ENCODE measurements at regions not wholly inside any gene's neighbourhood (a gene's known extent, or its start where the extent isn't known, plus 50 kb on each side); places are given as distances from the start of the nearest gene placed in this dataset.

DNA sequence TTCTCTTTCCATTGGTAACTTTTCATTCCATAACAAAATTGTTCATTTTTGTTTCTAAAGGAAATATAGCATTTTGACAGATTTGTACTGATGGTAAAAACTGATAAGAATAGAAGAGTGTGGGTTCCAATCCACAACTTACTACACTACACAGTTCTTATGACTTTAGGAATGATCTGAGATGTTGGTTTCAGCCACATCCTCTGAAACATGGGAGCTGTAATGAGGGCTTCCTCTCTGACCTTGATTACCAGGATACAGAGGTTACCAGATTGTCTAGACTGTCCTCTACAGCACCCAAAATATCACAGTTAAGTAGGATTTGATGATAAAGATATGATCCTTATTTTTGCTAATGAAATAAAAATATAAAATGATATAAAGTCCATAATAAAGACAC is 1184.6 kb downstream of the FLRT2 start:
- intact Hi-C loops (cut with DNase I): no loop called here
- ATAC-seq: no peak
- no peak for DNase-seq (ENCODE audit: low spot score)

DNA sequence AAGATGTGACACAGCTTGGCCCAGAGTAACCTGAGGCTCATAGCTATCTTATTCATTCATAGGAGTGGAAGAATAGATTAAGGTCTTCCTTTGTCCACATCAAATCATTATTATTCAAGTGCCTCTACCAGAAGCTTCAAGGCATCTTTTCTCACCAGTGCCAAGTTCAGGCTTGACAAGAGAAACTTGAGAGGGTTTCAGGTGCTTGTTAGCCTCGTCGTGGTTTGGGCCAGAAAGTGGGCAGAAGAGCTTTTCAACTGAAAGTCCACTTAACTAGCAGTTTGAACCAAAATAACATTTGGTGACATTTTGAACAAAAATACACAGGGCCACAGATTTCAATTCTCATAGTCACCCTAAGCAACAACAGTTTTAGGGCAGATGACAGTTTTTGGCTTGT is 1184.2 kb downstream of the FLRT2 start:
- ATAC-seq (no peak), DNase-seq (ENCODE audit: low spot score) (no peak)
- intact Hi-C loops (cut with DNase I): no loop called here

DNA sequence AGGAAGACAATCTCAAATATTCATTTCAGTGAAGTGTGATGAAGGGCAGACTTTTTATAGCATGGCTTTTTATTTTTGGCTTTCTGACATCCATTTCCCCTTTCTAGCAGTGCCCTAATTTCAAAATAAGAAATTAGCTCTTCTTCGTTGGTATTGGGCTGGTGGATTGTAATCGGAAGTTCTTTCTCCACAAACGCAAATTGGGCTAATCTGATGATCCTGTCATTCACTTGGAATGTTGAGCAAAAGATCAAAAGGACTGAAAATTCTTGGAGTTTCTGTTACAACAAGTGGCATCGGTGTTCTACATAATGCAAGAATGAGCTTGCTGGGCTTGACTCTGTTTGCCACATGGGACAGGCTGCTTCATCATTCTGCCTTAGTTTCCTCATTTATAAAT is 1182.8 kb downstream of the FLRT2 start:
- DNase-seq (ENCODE audit: low spot score) (no peak), ATAC-seq (no peak)
- intact Hi-C loops (cut with DNase I): no loop called here

DNA sequence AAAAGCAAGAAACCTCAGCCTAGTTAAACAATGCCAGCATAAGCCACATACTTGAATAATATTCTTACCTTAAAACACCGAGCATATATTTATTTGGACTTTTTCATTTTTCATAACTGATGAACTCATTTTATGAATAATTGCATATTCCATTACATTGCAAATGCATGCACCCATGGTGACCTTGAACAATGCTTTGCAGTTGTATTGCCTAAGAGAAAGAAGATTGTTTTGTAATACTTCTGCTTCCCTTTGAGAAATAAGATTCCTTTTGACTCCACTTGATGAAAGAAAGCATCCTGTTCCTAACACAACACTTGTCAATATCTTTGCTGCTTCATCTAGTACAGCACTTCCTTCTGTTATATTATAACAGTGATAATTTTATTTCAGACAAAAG is 1182.2 kb downstream of the FLRT2 start:
- DNase-seq (ENCODE audit: low spot score) (no peak), ATAC-seq (no peak)
- intact Hi-C loops (cut with DNase I): no loop called here

DNA sequence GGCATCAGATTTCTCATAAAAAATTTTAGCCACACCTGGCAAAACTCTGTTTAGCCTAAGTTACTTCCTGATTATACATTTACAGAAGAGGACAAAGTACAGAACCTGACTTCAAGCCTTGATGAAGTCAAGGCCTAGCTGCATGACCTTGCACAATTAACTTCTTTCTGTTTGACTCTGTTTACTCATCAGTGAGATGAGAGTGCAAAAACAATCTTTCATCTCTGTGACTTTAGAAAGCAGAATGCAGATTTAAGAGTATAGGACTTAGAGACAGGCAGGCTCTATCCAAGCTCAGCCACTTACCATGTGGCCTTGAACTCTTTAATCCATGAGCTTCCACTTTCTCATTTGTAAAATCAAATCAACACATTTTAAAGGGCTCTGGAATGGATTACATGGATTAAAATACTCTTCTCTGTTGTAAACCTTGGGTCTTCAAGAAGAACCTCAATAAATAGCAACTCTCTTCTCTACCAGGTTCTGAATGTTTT is 1178.9 kb downstream of the FLRT2 start:
- ATAC-seq (no peak), DNase-seq (ENCODE audit: low spot score) (no peak)
- intact Hi-C loops (cut with DNase I): no loop called here

DNA sequence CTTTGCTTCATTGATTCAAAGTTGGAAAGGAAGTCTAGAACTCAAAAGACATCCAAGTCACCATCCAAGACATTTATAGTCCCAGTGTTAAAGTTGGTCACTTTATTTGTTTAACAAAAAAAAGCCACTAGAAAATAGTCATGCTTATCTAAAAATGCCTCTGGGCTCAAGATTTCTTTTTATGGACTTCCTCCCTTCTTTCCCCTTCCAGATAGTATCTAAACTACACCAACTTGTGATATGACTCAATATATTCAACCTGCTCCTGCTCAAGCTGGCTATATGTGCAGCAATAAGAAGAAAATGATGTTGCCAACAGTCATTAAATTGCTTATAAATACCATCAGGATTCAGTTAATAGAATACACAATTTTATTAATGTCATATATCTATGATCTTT is 1177.1 kb downstream of the FLRT2 start:
- ATAC-seq: no peak
- intact Hi-C loops (cut with DNase I): no loop called here
- DNase-seq (ENCODE audit: low spot score): no peak

DNA sequence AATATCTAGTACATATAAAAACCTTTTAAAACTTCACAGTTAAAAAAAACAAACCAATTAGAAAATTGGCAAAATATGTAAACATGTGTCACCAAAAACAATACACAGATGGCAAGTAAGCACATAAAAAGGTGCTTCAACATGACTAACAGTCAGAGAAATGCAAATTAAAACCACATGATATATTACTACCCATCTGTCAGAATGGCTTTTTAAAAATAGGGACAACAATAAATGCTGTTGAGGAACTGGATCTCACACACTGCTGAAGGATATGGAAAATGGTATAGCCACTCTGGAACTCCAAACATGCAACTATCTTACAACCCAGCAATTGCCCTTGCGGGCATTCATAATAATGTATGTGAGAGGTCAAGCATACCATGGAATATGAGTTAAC is 1153.6 kb downstream of the FLRT2 start:
- intact Hi-C loops (cut with DNase I): no loop called here
- ATAC-seq (no peak), DNase-seq (ENCODE audit: low spot score) (no peak)

DNA sequence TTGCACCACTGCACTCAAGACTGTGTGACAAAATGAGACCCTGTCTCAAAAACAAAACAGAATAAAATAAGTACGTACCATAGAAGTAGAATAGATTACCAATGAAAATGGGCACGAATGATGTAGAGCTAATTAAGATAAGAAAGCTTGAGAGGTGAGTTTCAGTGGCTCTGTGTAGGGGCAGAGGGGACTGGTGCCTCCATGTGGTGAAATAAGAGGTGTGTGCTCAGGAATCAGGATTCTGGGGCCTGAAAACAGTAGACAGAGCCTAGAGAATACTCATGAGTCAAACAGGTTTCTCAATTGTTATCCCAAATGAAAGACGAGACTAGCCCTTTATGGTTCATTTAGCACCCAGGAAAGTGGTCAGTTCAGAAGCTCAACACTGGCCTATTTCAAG is 1145.1 kb downstream of the FLRT2 start:
- intact Hi-C loops (cut with DNase I): no loop called here
- no peak for ATAC-seq
- DNase-seq (ENCODE audit: low spot score): no peak

DNA sequence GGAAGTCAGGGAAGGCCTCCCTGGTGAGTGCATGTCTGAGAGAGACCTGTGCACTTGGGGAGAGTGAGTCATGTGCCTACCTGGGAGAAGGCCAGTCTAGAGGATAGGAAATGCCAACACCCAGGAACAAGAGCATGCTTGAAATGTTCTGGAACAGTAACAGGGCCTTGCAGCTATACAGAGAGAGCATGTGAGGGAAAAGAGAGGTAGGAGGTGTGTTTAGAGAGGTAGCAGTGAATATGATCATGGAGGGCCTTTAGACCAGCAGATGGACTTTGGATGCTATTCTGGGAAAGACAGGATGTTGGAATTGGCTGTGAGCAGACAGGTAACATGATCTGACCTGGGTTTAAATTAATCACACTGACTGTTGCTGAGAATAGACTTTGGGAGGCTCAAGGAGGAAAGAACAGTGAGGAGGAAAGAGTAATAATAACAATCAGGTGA is 1143.6 kb downstream of the FLRT2 start:
- DNase-seq (ENCODE audit: low spot score) (no peak), ATAC-seq (no peak)
- intact Hi-C loops (cut with DNase I): no loop called here

DNA sequence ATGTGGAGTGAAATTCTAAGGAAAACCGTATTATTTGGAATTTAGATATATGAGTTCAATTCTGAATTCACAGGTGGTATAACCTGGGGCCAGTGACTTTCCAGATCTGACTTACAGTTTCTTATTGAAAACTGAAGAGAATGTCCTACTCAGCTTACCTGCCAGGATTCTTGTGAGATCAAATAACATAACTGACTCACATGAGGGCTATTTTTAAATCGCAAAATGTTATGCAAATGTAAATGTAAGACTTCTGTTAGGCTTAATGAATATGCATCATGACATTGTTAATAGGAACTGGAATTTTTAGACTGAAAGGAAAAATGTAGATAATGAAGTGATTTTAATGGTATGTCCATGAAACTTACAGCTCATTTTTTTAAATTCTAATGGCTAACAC is 1142.1 kb downstream of the FLRT2 start:
- DNase-seq (ENCODE audit: low spot score) (no peak), ATAC-seq (no peak)
- intact Hi-C loops (cut with DNase I): no loop called here

DNA sequence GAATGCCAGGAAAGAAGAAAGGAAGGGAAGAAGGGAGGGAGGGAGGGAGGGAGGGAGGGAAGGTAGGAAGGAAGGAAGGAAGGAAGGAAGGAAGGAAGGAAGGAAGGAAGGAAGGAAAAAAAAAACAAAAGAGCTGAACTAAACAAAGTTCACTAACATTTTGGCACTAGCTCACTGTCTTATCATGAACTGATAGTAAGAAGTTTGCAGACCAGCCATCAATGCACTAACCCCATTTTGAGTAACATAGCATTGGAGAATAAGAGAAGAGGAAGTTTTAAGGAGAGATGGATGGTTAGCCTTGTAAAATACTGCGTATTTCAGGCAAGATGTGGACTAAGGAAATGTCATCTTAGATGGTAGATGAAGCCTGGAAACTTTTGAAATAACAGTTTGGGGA is 1136.0 kb downstream of the FLRT2 start:
- intact Hi-C loops (cut with DNase I): no loop called here

DNA sequence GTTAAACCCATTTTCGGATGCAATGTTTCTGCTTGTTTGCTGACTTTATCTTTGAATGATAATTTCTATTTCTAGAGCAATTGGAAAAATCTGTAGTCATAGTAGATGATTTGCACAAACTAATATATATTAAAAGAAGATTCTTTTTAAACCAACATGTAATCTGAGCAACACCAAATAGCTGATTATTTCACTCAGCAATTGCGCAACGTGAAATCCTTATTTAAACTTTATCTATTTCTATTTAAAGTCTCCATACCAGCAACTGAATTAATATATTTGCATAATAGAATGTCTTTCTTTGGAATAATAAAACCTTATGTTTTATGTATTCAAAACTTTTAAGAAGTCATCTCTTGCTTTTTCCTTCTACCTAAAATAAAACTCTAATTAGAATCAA is 1132.4 kb downstream of the FLRT2 start:
- intact Hi-C loops (cut with DNase I): no loop called here
- DNase-seq (ENCODE audit: low spot score) (no peak), ATAC-seq (no peak)

More for the DNA sequence above, 1136.0 kb downstream of the FLRT2 start:
- no peak for ATAC-seq
- DNase-seq (ENCODE audit: low spot score): no peak

DNA sequence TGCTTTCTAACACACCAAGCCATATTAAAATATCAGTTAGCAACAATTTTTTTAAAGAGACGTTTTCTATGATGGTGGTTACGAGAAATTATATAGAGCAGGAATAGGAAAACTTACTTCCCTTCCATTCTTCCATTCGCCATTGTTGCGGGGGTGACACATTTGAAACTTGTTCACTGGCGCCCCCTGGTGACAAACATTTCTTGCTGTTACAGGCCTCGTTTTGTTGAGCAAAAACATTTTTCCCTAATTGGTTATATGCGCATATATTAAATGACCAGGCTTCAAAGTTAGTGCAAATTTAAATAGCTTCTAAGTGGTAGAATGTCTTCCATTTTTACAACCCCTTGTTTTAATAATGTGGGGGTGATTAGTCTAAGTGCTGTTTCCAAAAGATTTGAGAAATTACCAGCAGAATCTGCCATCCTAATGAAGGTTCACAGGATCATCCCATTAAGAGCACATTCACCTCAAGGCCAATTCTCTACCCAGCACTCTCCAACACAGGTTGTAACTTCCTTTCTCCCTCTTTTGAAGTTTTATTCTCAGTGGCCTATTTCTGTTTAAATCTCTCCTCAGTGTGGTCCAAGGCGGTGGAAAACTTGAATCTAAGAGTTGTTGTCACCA is 1124.7 kb downstream of the FLRT2 start:
- no peak for ATAC-seq
- intact Hi-C loops (cut with DNase I): no loop called here
- peak; percentile 78 for DNase-seq (ENCODE audit: low spot score)

DNA sequence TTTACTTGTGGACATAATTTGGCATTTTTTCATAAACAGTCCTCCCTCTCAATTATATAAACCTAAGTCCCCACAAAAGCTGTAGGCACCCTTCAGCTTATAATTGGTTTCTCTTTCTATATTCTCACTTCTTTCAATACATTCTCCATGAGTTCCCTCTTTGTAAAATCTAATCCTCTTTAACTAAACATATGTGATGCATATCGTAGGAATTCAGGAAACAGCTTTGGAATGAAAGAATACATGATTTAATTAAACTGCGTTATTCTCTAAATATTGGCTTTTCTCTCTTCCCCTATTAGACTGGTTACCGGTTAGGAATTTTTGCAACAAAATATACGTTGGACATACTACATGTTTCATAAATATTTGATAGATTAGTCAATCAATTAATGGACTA is 1122.6 kb downstream of the FLRT2 start:
- DNase-seq (ENCODE audit: low spot score) (no peak), ATAC-seq (no peak)
- intact Hi-C loops (cut with DNase I): no loop called here

DNA sequence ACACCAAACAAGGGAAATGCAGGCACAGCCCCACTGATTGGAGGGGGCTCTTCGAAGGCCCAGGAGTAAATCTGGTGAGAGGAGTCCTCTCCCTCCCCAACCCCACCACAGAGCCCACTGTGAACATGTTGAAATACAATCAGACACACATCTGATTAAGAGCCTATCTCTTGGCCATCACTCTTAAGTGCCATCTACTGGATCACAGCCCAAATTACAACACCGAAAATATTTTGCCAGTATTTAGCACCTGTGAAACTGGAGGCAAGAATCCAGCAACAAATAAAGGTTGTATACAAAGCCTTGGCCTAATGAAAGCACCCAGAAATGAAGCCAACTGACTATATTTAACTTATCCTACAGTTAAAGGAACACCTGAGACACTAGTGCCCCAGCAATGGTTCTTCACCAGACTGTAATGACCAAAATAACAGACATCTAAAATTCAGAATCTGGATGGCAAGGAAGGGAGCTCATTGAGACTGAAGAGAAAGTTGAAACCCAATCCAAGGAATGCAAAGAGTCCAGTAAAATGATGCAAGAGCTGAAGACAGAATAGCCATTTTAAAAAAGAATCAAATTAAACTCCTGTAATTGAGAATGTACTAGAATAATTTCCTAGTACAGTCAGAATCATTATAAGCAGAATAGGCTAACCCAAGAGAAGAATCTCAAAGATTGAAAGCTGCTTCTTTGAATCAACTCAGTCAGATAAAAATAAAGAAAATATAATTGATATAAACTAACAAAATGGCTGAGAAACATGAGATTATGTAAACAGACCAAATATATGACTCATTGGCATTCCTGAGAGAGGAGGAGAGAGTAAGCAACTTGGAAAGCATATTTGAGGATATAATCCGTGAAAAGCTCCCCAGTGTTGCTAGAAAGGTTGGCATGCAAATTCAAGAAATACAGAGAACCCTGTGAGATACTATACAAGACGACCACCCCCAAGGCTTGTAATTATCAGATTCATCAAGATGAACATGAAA is 1117.0 kb downstream of the FLRT2 start:
- DNase-seq (ENCODE audit: low spot score) (no peak), ATAC-seq (no peak)
- intact Hi-C loops (cut with DNase I): no loop called here

DNA sequence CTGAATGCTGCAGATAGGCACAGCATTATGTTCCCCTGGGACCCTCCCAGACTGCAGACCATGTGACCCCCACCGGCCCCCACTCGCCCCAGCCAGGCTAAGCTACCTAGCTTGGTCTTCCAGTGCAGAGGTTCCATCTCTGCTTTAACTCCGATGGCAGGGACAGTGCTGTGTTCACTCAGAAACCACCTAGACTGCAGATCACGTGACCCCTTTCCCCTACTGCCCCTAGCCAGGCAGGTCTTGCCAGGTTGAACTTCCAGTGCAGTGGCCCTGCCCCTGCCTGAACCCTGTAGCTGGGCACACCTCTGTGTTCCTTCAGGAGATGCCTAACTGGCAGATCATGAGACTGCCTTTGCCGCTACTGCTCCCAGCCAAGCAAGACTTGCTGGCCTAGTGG is 1116.2 kb downstream of the FLRT2 start:
- intact Hi-C loops (cut with DNase I): no loop called here
- no peak for DNase-seq (ENCODE audit: low spot score)
- ATAC-seq: no peak

DNA sequence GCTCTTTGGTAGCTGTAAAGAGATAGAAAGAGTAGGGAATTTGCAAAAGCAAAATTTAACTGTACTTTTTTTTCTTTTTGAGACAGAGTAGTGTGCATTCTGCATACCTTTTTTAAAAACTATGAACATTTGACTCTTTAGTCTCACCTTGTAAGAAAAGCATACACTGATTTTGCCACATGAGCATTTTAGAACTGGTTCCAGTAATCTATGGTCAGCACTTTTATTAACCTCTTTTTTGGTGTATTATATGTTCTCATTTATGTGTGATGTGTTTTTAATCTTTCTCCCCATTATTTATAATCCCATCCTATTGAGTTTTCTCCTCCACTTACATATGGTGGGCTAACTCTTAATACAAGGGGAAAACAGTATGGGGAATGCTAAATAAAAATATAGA is 1111.4 kb downstream of the FLRT2 start:
- ATAC-seq: no peak
- intact Hi-C loops (cut with DNase I): no loop called here
- no peak for DNase-seq (ENCODE audit: low spot score)

DNA sequence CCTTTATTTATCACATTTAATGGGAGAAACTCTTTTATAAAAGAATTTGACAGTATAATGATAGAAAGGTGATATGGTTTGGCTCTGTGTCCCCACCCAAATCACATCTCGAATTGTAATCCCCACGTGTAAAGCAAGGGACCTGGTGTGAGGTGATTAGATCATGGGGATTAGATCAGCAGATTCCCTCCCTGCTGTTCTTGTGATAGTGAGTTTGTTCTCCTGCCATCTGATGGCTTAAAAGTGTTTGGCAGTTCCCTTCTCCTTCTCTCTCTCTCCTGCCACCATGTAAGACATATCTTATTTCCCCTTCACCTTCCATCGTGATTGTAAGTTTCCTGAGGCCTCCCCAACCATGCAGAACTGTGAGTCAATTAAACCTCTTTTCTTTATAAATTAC is 1110.3 kb downstream of the FLRT2 start:
- intact Hi-C loops (cut with DNase I): no loop called here
- no peak for DNase-seq (ENCODE audit: low spot score)
- ATAC-seq: no peak

DNA sequence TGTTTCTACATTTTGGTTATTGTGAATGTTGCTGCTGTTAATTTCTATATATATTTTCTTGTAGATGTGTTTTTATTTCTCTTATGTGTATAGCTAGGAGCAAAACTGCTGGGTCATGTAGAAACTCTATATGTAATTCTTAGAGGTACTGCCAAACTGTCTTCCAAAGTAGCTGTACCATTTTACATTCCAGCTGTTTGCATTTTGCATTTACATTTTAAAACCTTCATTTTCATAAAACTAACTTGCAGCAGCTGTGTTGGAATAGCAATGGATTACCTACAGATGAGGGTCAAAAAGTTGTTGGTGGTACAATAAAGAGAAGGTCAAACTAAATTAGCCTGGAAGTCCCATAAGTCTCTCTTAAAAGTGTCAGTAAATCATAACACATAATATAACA is 1109.7 kb downstream of the FLRT2 start:
- intact Hi-C loops (cut with DNase I): no loop called here
- no peak for DNase-seq (ENCODE audit: low spot score)
- ATAC-seq: no peak

DNA sequence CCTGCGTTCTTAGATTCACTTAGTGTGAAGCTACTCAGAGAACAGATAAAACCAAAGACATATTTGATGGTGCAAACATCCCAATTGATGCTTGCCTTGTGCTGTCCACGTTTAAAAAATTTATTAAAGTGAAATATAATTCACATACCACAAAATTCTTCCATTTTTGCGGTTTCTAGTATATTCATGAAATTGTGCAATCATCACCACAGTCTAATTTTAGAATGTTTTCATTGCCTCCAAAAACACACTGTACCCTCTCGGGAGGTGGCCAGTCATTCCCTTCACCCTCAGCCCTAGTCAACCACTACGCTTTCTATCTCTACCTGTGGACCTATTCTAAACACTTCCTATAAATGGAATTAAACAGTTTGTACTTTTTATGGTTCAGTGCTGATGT is 1109.2 kb downstream of the FLRT2 start:
- intact Hi-C loops (cut with DNase I): no loop called here
- ATAC-seq (no peak), DNase-seq (ENCODE audit: low spot score) (no peak)

All from sciatic nerve (tissue), 2 donors.